ENCODE measurements at regions not wholly inside any gene's neighbourhood (a gene's known extent, or its start where the extent isn't known, plus 50 kb on each side); places are given as distances from the start of the nearest gene placed in this dataset.

- peak in 1 of 2 donors; percentile 20 for DNase-seq
- TF ChIP-seq CTCF (IDR thresholded peaks at IDR 0.05) = no peak
- no peak for TF ChIP-seq POLR2A (IDR thresholded peaks at IDR 0.05)
- Histone ChIP-seq H3K4me3 (no peak overlapping the region), H3K27me3 (no peaks in the 10 kb centered on the region), H3K27ac (no peak overlapping the region), H3K4me1 (no peaks in the 10 kb centered on the region), H3K36me3 (no peaks in the 10 kb centered on the region), H3K9me3 (peaks cover 0 to 4% of the 10 kb centered on the region in 2 donors)
- intact Hi-C loops (cut with DNase I; ENCODE audit: low total_unique reads) = no loop called here
Observed at GRCh38 chr10:44723619-44724325, 187.4 kb upstream of the TMEM72 start.

- Histone ChIP-seq H3K4me3 (no peak overlapping the region), H3K9me3 (no peaks in the 10 kb centered on the region), H3K27ac (no peak overlapping the region), H3K4me1 (no peaks in the 10 kb centered on the region), H3K36me3 (no peaks in the 10 kb centered on the region), H3K27me3 (no peaks in the 10 kb centered on the region)
- DNase-seq = no peak
- intact Hi-C loops (cut with DNase I; ENCODE audit: low total_unique reads) = no loop called here
- TF ChIP-seq CTCF (IDR thresholded peaks at IDR 0.05) (no peak), POLR2A (IDR thresholded peaks at IDR 0.05) (no peak)
Observed at GRCh38 chr10:44724415-44725174, 186.5 kb upstream of the TMEM72 start.

- TF ChIP-seq CTCF (IDR thresholded peaks at IDR 0.05) (no peak), POLR2A (IDR thresholded peaks at IDR 0.05) (no peak)
- DNase-seq = no peak
- intact Hi-C loops (cut with DNase I; ENCODE audit: low total_unique reads) = no loop called here
- no peaks in the 10 kb centered on the region for H3K36me3 ChIP-seq
- H3K4me3 ChIP-seq = no peak overlapping the region
- no peaks in the 10 kb centered on the region for H3K9me3 ChIP-seq
- H3K4me1 ChIP-seq = no peaks in the 10 kb centered on the region
- H3K27me3 ChIP-seq = no peaks in the 10 kb centered on the region
- no peak overlapping the region for H3K27ac ChIP-seq
Observed at GRCh38 chr10:44725404-44725803, 185.7 kb upstream of the TMEM72 start.

DNA sequence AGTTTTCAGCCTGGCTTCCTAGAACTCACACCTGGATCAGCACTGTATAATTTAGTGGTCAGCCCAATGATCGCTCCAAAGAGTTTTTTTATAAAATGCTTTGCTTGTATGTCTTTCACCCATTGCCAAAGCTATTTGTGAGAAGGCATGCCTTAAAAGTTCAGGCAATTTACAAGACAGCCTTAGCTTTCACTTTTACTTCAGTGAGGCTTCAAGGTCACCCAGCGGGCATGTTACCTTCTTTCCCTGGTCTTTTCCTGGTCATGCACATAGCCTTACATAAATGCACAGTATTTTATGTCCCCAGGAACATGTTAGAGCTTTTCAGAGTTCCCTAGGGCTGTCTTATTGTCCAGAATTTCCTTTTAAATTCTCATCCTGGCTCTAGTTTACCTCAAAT lies 179.9 kb upstream of the TMEM72 start:
- no peak for TF ChIP-seq POLR2A (IDR thresholded peaks at IDR 0.05)
- TF ChIP-seq CTCF (IDR thresholded peaks at IDR 0.05) = no peak
- intact Hi-C loops (cut with DNase I; ENCODE audit: low total_unique reads) = no loop called here
- DNase-seq = no peak
- Histone ChIP-seq H3K36me3 (no peaks in the 10 kb centered on the region), H3K9me3 (no peaks in the 10 kb centered on the region), H3K4me1 (no peaks in the 10 kb centered on the region), H3K27ac (no peak overlapping the region), H3K4me3 (no peak overlapping the region), H3K27me3 (no peaks in the 10 kb centered on the region)

Data from uterus (tissue), 3 donors.